ENCODE measurements at regions not wholly inside any gene's neighbourhood (a gene's known extent, or its start where the extent isn't known, plus 50 kb on each side); places are given as distances from the start of the nearest gene placed in this dataset.

- H3K27ac ChIP-seq = no peak overlapping the region
- TF ChIP-seq ZFX (IDR thresholded peaks at IDR 0.05; ENCODE audit: borderline replicate concordance) = no peak
These were observed 153.1 kb downstream of the URI1 start for GRCh38 chr19:30095171-30095570.

- TF ChIP-seq CTCF (IDR thresholded peaks at IDR 0.05) = no peak
- no peak overlapping the region for H3K27ac ChIP-seq
These were observed 154.7 kb downstream of the URI1 start for GRCh38 chr19:30096596-30097370.

- TF ChIP-seq CTCF (IDR thresholded peaks at IDR 0.05) (no peak), ZFX (IDR thresholded peaks at IDR 0.05; ENCODE audit: borderline replicate concordance) (no peak)
- H3K27ac ChIP-seq = no peak overlapping the region
These were observed 155.8 kb downstream of the URI1 start for GRCh38 chr19:30097746-30098280.

GRCh38 chr19:30102239-30102638, 160.2 kb downstream of the URI1 start:
- TF ChIP-seq CTCF (IDR thresholded peaks at IDR 0.05) (no peak), ZFX (IDR thresholded peaks at IDR 0.05; ENCODE audit: borderline replicate concordance) (no peak)
- no peak overlapping the region for H3K27ac ChIP-seq

GRCh38 chr19:30102666-30103065, 160.6 kb downstream of the URI1 start:
- TF ChIP-seq ZFX (IDR thresholded peaks at IDR 0.05; ENCODE audit: borderline replicate concordance) (no peak), CTCF (IDR thresholded peaks at IDR 0.05) (no peak)
- no peak overlapping the region for H3K27ac ChIP-seq

- TF ChIP-seq CTCF (IDR thresholded peaks at IDR 0.05) = no peak
- no peak for TF ChIP-seq ZFX (IDR thresholded peaks at IDR 0.05; ENCODE audit: borderline replicate concordance)
- H3K27ac ChIP-seq = no peak overlapping the region
These were observed 161.9 kb downstream of the URI1 start for GRCh38 chr19:30103981-30104380.

- no peak for TF ChIP-seq ZFX (IDR thresholded peaks at IDR 0.05; ENCODE audit: borderline replicate concordance)
- TF ChIP-seq CTCF (IDR thresholded peaks at IDR 0.05) = no peak
These were observed 163.3 kb downstream of the URI1 start for GRCh38 chr19:30105316-30105715.

More at GRCh38 chr19:30105316-30105715, 163.3 kb downstream of the URI1 start:
- no peak overlapping the region for H3K27ac ChIP-seq
